ENCODE measurements at regions not wholly inside any gene's neighbourhood (a gene's known extent, or its start where the extent isn't known, plus 50 kb on each side); places are given as distances from the start of the nearest gene placed in this dataset.

GRCh38 chr2:60100034-60100433 is 453.4 kb downstream of the BCL11A start:
- DNase-seq = no peak

DNA sequence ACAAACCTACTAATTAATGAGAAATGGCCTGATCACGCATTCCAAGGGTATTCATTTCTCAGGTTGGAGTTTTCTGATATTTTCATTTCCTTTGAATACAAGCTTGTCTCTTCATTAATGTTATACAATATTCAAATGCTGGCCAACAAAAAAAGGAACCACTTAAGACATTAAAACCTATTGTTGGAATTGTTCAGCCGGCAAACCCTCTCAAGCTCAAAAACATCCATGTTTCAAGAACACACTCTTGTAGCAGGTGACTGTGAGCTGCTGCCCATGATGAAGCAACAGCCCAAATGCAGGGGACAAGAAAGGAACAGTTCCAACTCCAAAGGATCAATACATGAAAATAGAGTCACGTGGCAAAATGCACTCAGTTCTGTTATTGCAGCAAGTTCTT is 454.5 kb downstream of the BCL11A start:
- no peak for DNase-seq

- DNase-seq = no peak
Observed at GRCh38 chr2:60097298-60097697, 456.2 kb downstream of the BCL11A start.

- no peak for DNase-seq
Observed at GRCh38 chr2:60096556-60096955, 456.9 kb downstream of the BCL11A start.

DNA sequence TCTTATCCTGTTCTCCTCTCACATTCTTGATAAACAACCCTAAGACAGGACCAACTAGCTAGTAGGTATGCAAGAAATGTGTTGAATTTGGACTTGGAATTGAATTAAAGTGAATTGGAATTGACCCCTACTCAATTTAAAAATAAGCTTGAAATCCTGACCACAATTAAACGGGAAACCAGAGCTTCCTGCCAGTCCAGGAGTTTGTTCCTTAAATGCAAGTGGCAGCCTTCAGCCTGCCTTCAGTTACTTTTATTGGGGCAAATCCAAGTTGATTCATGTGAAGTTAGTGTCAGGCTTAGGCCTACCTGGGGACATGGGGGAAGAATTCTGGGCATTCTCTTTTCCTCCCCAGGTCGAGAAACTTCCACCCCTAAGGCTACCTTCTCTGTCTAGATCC is 457.6 kb downstream of the BCL11A start:
- DNase-seq = no peak

- DNase-seq = no peak
Observed at GRCh38 chr2:60095202-60095815, 458.1 kb downstream of the BCL11A start.

DNA sequence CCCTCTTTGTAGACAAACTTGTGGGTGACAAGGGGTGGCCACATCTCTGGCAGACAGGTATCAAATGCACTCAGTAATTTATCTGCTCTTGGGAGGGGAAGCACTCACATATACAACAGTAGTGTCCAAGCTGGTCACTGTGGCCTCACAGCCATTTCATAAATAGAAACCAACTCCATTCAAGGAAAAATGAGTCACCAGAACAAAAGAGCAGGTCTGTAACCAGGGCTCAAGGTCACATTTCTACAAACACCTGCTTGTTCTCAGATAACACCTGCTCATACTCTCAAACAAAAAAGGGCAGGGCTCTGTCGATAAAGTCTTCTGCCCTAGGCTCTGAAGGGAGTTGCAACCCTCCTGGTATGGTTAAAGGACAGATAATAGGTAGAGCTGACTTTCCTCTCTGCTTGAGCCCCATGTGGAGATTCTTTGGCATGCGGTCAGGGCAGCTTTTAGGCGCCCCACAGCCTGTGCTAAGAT is 459.0 kb downstream of the BCL11A start:
- DNase-seq = no peak

- DNase-seq = no peak
Observed at GRCh38 chr2:60092781-60093180, 460.7 kb downstream of the BCL11A start.

- no peak for DNase-seq
Observed at GRCh38 chr2:60091894-60092293, 461.6 kb downstream of the BCL11A start.

DNA sequence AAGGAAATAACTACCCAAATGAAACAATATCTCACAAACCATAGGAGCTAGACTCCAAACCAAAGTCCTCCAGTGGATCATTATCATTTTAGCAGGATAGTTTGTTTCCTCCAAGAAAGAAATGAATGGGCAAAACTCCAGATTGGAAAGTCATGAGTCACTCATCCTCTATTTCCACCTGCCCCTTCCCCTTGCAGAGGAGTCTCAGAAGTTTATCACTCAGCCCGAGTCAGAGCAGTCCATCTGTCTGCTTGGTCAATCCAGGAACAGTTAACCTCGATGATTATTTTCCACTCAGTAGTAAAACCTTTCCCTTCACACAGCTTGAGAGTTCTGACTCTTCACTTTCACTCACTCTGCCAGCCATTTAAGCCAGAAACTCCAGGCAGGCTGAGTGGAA is 462.2 kb downstream of the BCL11A start:
- no peak for DNase-seq

DNA sequence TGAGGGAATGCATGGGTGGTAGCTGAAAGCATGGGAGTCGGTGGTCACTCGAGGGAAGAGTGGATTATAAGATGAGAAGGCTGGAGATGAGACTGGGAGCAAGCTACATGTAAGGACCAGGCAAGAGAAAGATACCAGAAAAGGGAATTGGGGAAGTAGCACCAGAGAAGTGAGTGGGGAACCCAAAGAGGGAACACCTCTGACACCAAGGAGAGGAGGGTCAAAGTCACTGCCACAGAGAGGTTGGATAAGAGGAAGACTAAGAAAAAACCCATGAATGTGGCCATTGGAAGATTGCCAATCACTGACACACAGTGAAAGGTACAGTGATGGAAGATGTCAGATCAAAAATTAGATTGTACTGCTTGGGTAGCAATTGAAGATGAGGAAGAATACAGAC is 473.9 kb downstream of the BCL11A start:
- no peak for DNase-seq

- no peak for DNase-seq
Observed at GRCh38 chr2:60075048-60075447, 478.4 kb downstream of the BCL11A start.

DNA sequence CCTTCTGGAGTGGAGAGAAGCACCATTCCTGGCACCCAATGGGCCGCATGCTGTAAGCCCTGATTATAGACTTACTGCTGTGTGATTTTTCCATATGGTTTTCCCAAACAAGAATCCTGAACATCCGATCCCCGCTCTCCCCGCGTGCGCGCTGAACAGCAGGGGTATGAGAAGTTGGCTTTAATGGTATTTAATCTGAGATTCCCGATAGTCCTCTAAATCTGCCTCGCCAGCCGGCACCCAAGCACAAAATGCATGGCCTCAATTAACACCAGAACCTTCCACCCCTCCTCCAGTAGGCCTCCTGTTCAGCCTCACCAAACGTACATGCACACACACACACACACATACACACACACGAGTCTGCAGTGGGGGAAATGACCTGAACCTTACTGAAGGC is 480.3 kb downstream of the BCL11A start:
- no peak for DNase-seq

GRCh38 chr2:60072609-60073008 is 480.8 kb downstream of the BCL11A start:
- DNase-seq = no peak

DNA sequence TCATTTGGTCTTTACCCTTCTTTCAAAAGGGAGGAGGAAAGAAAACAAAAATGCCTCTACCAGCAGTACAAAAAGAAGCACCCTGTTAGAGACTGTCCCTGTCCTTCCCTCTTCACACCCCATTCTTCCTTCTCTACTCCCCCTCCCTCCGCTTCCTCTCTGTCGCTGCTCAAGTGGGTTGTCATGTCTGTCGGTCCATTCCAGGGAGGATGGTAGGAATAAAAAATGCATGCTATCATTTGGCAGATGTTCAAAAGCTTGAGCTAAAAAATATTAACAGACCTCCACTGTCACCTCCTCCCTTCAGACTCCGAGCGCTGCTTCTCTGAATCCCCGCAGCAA is 482.0 kb downstream of the BCL11A start:
- no peak for DNase-seq

- peak in 1 of 51 donors; percentile 15 for DNase-seq
Observed at GRCh38 chr2:60070736-60071489, 482.5 kb downstream of the BCL11A start.

- peak in 1 of 51 donors; percentile 31 for DNase-seq
Observed at GRCh38 chr2:60070196-60070595, 483.3 kb downstream of the BCL11A start.

DNA sequence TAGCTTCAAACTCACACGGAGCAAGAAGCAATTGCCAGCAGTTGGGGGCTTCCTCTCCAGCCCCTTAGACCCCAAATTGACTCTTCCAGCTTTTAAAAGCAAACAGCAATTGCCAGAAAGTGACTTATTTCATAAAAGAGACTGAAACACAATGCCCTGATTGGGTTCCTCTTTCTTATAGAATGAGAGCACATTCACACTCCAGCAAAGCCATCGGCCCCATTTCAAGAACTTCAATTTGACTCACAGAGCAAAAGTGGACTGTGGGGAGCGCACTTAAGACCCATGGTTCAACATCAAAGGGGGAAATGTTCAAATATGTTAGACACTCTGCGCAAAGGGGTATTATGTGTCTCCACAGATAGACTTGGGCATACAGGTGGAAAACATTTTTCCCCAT is 484.7 kb downstream of the BCL11A start:
- no peak for DNase-seq

GRCh38 chr2:60067006-60067405 is 486.4 kb downstream of the BCL11A start:
- DNase-seq = no peak

- DNase-seq = no peak
Observed at GRCh38 chr2:60066096-60066839, 487.2 kb downstream of the BCL11A start.

GRCh38 chr2:60064687-60065389 is 488.6 kb downstream of the BCL11A start:
- DNase-seq = no peak

DNA sequence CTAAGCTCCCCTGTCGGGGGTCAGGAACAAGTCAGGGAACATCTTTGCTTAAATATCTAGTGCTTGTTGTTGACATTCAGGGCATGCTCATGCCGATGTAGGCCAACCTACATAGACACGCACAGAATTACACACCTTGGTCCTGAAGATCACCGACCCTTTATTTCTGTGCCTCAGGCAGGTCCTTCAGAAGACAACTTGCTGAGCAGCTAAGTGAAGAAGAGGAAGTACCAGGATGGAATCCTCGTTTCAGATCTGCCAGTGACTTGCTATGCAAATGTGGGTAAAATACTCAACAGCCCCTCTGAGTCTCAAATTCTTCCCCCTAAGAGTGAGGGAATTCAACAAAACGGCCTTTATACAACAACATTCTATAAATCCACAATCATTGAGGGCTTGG is 494.7 kb downstream of the BCL11A start:
- DNase-seq = no peak
